Stomach (tissue), 4 donors: ENCODE measurements at regions not wholly inside any gene's neighbourhood (a gene's known extent, or its start where the extent isn't known, plus 50 kb on each side); places are given as distances from the start of the nearest gene placed in this dataset.

Source experiments
- POLR2A ChIP-seq, 4 donors: fragments of 450-650 bp; IDR thresholded peaks; one replicate each; pipeline ENCODE4 v1.6.1; 2016; ENCODE audit warnings: antibody characterized with exemption in 4 of 4, control low read depth in 2 of 4, mild to moderate bottlenecking in 1 of 4, moderate library complexity in 1 of 4
- POLR2AphosphoS5 ChIP-seq, 3 donors: sonication (generic); formaldehyde crosslinking; IDR thresholded peaks; one replicate each; pipeline ENCODE4 v1.6.1; 2016; ENCODE audit warnings: antibody characterized with exemption in 3 of 3
- TF ChIP-seq, protein P1 (sequence below), 7 experiments: fragments of 450-650 bp in 4 of 7; fragments of 200-600 bp in 3 of 7; sonication (generic) in 3 of 7; IDR thresholded peaks; one replicate each; pipeline ENCODE4 v1.5.1; 2016 to 2019; ENCODE audit warnings: antibody characterized with exemption in 7 of 7, control low read depth in 2 of 7, mild to moderate bottlenecking in 1 of 7

DNA sequence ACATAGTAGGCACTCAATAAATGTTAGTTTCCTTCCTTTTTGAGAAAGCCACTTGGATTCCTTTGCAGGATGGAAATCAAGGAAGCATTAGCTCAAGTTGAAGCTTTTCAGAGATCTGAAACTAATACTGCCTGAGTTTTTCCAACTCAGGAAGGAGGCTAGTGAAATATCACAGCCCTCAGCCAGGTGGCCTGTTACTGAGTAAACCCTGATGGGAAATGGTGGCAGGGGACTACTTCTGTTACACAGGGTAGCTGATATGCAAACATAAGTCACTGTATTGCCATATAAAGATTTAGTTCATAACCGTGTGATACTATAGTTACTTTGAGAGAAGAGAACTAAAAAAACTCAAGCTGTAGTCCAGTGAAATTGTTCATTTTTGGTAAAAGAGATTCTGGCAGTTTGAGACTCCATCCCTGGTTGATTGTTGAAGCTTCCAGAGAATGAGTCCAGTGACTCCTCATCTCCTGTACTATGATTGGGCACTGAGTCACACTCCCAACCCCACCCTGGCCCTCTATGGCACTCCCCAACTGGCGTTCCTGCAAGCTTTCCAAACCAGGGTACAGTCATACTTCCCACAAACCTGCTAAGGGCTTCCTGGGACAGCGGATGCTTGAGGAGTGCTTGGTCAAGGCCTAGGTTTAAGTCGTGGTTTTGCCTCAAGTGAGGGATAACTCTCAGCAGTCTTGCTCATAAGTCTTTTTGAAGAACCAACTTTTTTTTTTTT, 81.8 kb downstream of the MID1IP1 start:
- TF ChIP-seq, protein P1, sequence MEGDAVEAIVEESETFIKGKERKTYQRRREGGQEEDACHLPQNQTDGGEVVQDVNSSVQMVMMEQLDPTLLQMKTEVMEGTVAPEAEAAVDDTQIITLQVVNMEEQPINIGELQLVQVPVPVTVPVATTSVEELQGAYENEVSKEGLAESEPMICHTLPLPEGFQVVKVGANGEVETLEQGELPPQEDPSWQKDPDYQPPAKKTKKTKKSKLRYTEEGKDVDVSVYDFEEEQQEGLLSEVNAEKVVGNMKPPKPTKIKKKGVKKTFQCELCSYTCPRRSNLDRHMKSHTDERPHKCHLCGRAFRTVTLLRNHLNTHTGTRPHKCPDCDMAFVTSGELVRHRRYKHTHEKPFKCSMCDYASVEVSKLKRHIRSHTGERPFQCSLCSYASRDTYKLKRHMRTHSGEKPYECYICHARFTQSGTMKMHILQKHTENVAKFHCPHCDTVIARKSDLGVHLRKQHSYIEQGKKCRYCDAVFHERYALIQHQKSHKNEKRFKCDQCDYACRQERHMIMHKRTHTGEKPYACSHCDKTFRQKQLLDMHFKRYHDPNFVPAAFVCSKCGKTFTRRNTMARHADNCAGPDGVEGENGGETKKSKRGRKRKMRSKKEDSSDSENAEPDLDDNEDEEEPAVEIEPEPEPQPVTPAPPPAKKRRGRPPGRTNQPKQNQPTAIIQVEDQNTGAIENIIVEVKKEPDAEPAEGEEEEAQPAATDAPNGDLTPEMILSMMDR (IDR thresholded peaks at IDR 0.05): no peak
- TF ChIP-seq POLR2AphosphoS5 (IDR thresholded peaks at IDR 0.05) (no peak), POLR2A (IDR thresholded peaks at IDR 0.05) (no peak)
